Gastrocnemius medialis (tissue), 4 donors: ENCODE measurements at regions not wholly inside any gene's neighbourhood (a gene's known extent, or its start where the extent isn't known, plus 50 kb on each side); places are given as distances from the start of the nearest gene placed in this dataset.

ENCODE experiments used
- POLR2A ChIP-seq, 2 donors: fragments of 450-650 bp; IDR thresholded peaks; one replicate each; pipeline ENCODE4 v1.6.1; 2017; ENCODE audit warnings: antibody characterized with exemption in 2 of 2, mild to moderate bottlenecking in 2 of 2, moderate library complexity in 2 of 2
- TF ChIP-seq, protein P1 (sequence below), 5 experiments: fragments of 450-650 bp in 3 of 5; fragments of 200-600 bp in 2 of 5; sonication (generic) in 2 of 5; IDR thresholded peaks in 4 of 5; conservative IDR thresholded peaks in 1 of 5; 1 replicate in 4 of 5; 2 replicates in 1 of 5; pipeline ENCODE4 v1.5.1; 2016 to 2019; ENCODE audit warnings: antibody characterized with exemption in 5 of 5, mild to moderate bottlenecking in 3 of 5, moderate library complexity in 3 of 5

- TF ChIP-seq, protein P1, sequence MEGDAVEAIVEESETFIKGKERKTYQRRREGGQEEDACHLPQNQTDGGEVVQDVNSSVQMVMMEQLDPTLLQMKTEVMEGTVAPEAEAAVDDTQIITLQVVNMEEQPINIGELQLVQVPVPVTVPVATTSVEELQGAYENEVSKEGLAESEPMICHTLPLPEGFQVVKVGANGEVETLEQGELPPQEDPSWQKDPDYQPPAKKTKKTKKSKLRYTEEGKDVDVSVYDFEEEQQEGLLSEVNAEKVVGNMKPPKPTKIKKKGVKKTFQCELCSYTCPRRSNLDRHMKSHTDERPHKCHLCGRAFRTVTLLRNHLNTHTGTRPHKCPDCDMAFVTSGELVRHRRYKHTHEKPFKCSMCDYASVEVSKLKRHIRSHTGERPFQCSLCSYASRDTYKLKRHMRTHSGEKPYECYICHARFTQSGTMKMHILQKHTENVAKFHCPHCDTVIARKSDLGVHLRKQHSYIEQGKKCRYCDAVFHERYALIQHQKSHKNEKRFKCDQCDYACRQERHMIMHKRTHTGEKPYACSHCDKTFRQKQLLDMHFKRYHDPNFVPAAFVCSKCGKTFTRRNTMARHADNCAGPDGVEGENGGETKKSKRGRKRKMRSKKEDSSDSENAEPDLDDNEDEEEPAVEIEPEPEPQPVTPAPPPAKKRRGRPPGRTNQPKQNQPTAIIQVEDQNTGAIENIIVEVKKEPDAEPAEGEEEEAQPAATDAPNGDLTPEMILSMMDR (IDR thresholded peaks at IDR 0.05 in 4 of 5, conservative IDR thresholded peaks at IDR 0.05 in 1 of 5) = no peak
- TF ChIP-seq POLR2A (IDR thresholded peaks at IDR 0.05) = no peak
Measured at GRCh38 chr6:156421933-156422332, 355.2 kb upstream of the ARID1B start.
